Endothelial cell (in vitro differentiated cells): ENCODE measurements at regions not wholly inside any gene's neighbourhood (a gene's known extent, or its start where the extent isn't known, plus 50 kb on each side); places are given as distances from the start of the nearest gene placed in this dataset.

ENCODE experiments used
- DNase-seq: peaks from one replicate; pipeline ENCODE4 v3.0.0; 2021; ENCODE audit warnings: low spot score
- H3K27ac Mint-ChIP-seq: one replicate; pipeline ENCODE4 v1.8.0; 2021; ENCODE audit warnings: mixed read lengths, inconsistent platforms; ENCODE audit not compliant: unreplicated experiment
- H3K27me3 Mint-ChIP-seq: one replicate; pipeline ENCODE4 v1.8.0; 2021; ENCODE audit warnings: mild to moderate bottlenecking, moderate library complexity, mixed read lengths, inconsistent platforms; ENCODE audit not compliant: unreplicated experiment
- H3K36me3 Mint-ChIP-seq: one replicate; pipeline ENCODE4 v1.8.0; 2021; ENCODE audit warnings: mild to moderate bottlenecking, low read depth, mixed read lengths, inconsistent platforms; ENCODE audit not compliant: unreplicated experiment
- H3K4me1 Mint-ChIP-seq: one replicate; pipeline ENCODE4 v1.8.0; 2021; ENCODE audit warnings: mild to moderate bottlenecking, mixed read lengths, inconsistent platforms; ENCODE audit not compliant: unreplicated experiment
- H3K4me3 Mint-ChIP-seq: one replicate; pipeline ENCODE4 v1.8.0; 2021; ENCODE audit warnings: mild to moderate bottlenecking, mixed read lengths, inconsistent platforms; ENCODE audit not compliant: unreplicated experiment
- H3K9me3 Mint-ChIP-seq: one replicate; pipeline ENCODE4 v1.8.0; 2021; ENCODE audit warnings: mixed read lengths, inconsistent platforms; ENCODE audit not compliant: unreplicated experiment
- CTCF ChIP-seq: fragments of 200-600 bp; sonication (generic); IDR thresholded peaks from one replicate; pipeline ENCODE4 v1.5.0; 2021; ENCODE audit warnings: antibody characterized with exemption; ENCODE audit not compliant: unreplicated experiment

GRCh38 chr14:49971156-49972130, 78.6 kb downstream of the ARF6 start:
- Mint-ChIP-seq H3K4me3 (peak overlapping the region; percentile 47), H3K27me3 (peaks cover 8% of the 10 kb centered on the region), H3K36me3 (no peaks in the 10 kb centered on the region), H3K4me1 (peaks cover 14% of the 10 kb centered on the region), H3K9me3 (no peaks in the 10 kb centered on the region), H3K27ac (no peak overlapping the region)
- TF ChIP-seq CTCF: no peak
- no peak for DNase-seq

GRCh38 chr14:49972131-49972671, 79.3 kb downstream of the ARF6 start:
- no peaks in the 10 kb centered on the region for H3K9me3 Mint-ChIP-seq
- H3K27me3 Mint-ChIP-seq: peaks cover 9% of the 10 kb centered on the region
- no peak for DNase-seq
- no peak overlapping the region for H3K27ac Mint-ChIP-seq
- H3K36me3 Mint-ChIP-seq: no peaks in the 10 kb centered on the region
- peaks cover 20% of the 10 kb centered on the region for H3K4me1 Mint-ChIP-seq
- no peak for TF ChIP-seq CTCF
- peak overlapping the region; percentile 47 for H3K4me3 Mint-ChIP-seq

GRCh38 chr14:49972823-49973222, 79.9 kb downstream of the ARF6 start:
- H3K36me3 Mint-ChIP-seq: no peaks in the 10 kb centered on the region
- H3K9me3 Mint-ChIP-seq: no peaks in the 10 kb centered on the region
- no peak overlapping the region for H3K4me3 Mint-ChIP-seq
- TF ChIP-seq CTCF: no peak
- peak overlapping the region; percentile 30 for H3K27ac Mint-ChIP-seq
- H3K27me3 Mint-ChIP-seq: peaks cover 10% of the 10 kb centered on the region
- peaks cover 25% of the 10 kb centered on the region for H3K4me1 Mint-ChIP-seq
- DNase-seq: no peak

GRCh38 chr14:49975276-49975675, 82.4 kb downstream of the ARF6 start:
- Mint-ChIP-seq H3K27me3 (peaks cover 10% of the 10 kb centered on the region), H3K9me3 (no peaks in the 10 kb centered on the region), H3K4me3 (no peak overlapping the region), H3K36me3 (no peaks in the 10 kb centered on the region), H3K4me1 (peaks cover 25% of the 10 kb centered on the region), H3K27ac (no peak overlapping the region)
- no peak for TF ChIP-seq CTCF
- DNase-seq: no peak

GRCh38 chr14:49975799-49976198, 82.9 kb downstream of the ARF6 start:
- H3K27ac Mint-ChIP-seq: peak overlapping the region; percentile 75
- no peaks in the 10 kb centered on the region for H3K36me3 Mint-ChIP-seq
- no peak overlapping the region for H3K4me3 Mint-ChIP-seq

More at GRCh38 chr14:49975799-49976198, 82.9 kb downstream of the ARF6 start:
- no peak for TF ChIP-seq CTCF
- no peaks in the 10 kb centered on the region for H3K9me3 Mint-ChIP-seq
- no peak for DNase-seq
- peaks cover 8% of the 10 kb centered on the region for H3K27me3 Mint-ChIP-seq
- peaks cover 29% of the 10 kb centered on the region for H3K4me1 Mint-ChIP-seq
